IPS-15b (cell line): ENCODE measurements at regions not wholly inside any gene's neighbourhood (a gene's known extent, or its start where the extent isn't known, plus 50 kb on each side); places are given as distances from the start of the nearest gene placed in this dataset.

Experiments
- H3K27me3 ChIP-seq: one replicate; pipeline ENCODE4 v1.6.1; 2013; ENCODE audit warnings: low read length; ENCODE audit not compliant: control insufficient read depth, insufficient read depth
- H3K36me3 ChIP-seq: one replicate; pipeline ENCODE4 v1.6.1; 2013; ENCODE audit warnings: low read length; ENCODE audit not compliant: control insufficient read depth, insufficient read depth
- H3K4me1 ChIP-seq: one replicate; pipeline ENCODE4 v1.6.1; 2013; ENCODE audit warnings: mild to moderate bottlenecking, low read length; ENCODE audit not compliant: control insufficient read depth, insufficient read depth
- H3K4me3 ChIP-seq: one replicate; pipeline ENCODE4 v1.5.1; 2013; ENCODE audit warnings: low read depth, low read length
- H3K9ac ChIP-seq: one replicate; pipeline ENCODE4 v1.6.1; 2013; ENCODE audit warnings: low read depth, mild to moderate bottlenecking, low read length
- H3K9me3 ChIP-seq: one replicate; pipeline ENCODE4 v1.6.1; 2013; ENCODE audit warnings: mild to moderate bottlenecking, low read length; ENCODE audit not compliant: control insufficient read depth, insufficient read depth

- H3K9me3 ChIP-seq = no peaks in the 10 kb centered on the region
- H3K4me1 ChIP-seq = peaks cover 16% of the 10 kb centered on the region
- peaks cover 4% of the 10 kb centered on the region for H3K27me3 ChIP-seq
- H3K36me3 ChIP-seq = no peaks in the 10 kb centered on the region
- no peak overlapping the region for H3K9ac ChIP-seq
- H3K4me3 ChIP-seq = no peak overlapping the region
These were observed 50.6 kb upstream of the ZEB2 start for GRCh38 chr2:144570566-144570965.
